ENCODE measurements at regions not wholly inside any gene's neighbourhood (a gene's known extent, or its start where the extent isn't known, plus 50 kb on each side); places are given as distances from the start of the nearest gene placed in this dataset.

DNA sequence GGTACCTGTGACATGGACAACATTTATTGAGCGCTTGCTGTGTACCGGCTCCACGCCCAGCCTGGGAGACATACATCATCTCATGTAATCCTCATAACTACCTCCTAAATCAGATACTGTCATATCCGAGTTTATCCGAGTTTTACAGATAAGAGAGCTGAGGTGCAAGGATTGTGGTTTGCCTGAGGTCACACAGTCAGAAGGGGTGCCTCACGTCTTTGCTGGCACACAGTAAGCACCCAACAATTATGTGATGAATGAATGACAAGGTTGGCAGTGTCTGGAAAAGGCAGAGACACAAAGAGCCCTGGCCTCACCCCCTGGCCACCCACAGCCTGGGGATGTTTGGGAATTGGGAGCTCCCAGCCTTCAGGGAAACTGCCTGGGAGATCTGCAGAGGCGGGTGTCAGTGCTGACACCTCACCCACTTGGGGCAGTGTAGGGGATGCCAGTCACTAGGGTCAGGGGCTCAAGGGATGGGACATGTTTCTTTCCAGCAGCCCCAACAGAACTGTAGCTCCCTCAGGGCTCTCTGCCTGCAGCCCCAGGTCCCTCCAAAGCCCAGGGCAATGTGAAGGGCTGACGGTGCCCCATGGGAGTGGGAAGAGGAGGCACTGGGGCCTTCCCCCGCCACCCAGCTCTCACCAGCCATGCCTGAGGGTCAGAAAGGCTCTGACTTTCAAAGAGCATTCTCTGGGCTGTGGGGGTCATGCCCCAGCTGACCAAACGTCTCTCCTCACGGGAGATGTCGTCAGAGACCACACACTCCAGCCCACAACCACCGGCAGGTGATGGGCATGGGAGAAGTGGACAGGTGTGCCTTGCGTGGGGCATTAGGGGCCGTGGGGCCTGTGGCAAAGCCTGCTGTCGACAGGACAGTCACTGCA, 157.5 kb downstream of the ZFP36L2 start:
- TF ChIP-seq, protein P1, sequence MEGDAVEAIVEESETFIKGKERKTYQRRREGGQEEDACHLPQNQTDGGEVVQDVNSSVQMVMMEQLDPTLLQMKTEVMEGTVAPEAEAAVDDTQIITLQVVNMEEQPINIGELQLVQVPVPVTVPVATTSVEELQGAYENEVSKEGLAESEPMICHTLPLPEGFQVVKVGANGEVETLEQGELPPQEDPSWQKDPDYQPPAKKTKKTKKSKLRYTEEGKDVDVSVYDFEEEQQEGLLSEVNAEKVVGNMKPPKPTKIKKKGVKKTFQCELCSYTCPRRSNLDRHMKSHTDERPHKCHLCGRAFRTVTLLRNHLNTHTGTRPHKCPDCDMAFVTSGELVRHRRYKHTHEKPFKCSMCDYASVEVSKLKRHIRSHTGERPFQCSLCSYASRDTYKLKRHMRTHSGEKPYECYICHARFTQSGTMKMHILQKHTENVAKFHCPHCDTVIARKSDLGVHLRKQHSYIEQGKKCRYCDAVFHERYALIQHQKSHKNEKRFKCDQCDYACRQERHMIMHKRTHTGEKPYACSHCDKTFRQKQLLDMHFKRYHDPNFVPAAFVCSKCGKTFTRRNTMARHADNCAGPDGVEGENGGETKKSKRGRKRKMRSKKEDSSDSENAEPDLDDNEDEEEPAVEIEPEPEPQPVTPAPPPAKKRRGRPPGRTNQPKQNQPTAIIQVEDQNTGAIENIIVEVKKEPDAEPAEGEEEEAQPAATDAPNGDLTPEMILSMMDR (conservative IDR thresholded peaks at IDR 0.05; ENCODE audit: low read length): no peak
- TF ChIP-seq EZH2phosphoT487 (IDR thresholded peaks at IDR 0.05; ENCODE audit: borderline replicate concordance, low read depth, low read length): no peak

Data from OCI-LY7 (cell line).